ENCODE measurements at regions not wholly inside any gene's neighbourhood (a gene's known extent, or its start where the extent isn't known, plus 50 kb on each side); places are given as distances from the start of the nearest gene placed in this dataset.

DNA sequence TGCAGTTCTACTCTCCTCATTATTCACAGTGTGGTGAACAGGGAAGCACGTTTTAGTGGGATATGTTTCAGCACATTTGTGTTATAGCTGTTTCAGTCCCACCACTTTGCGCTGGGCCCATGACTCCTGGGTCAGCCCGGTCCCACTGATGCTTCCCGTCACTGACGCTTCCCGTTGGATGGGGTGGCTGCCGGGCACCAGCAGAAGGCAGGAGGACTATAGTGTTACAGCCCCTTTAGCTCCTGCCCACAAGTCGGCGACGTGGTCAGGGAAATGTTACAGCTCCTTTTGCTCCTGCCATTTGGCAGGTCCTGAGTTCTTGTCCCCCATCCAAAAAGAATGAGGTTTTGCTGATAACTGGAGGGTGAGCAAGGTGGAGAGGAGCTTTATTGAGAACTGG, 732.2 kb downstream of the NR4A2 start:
- H3K27ac ChIP-seq (ENCODE audit: low read depth, low read length) = no peak overlapping the region
- no peak overlapping the region for H2AFZ ChIP-seq (ENCODE audit: low read length)
- no peak overlapping the region for H3K18ac ChIP-seq (ENCODE audit: extremely low read depth, low read length)
- no peaks in the 10 kb centered on the region for H3K4me1 ChIP-seq (replicated peaks in 1 of 4; ENCODE audit: control insufficient read depth in 3 of 4, insufficient read depth in 4 of 4, low read length in 3 of 4)
- no peaks in the 10 kb centered on the region for H4K20me1 ChIP-seq (replicated peaks in 1 of 2; ENCODE audit: control insufficient read depth in 1 of 2, insufficient read depth in 2 of 2, low read length in 2 of 2)
- H2BK120ac ChIP-seq (replicated peaks; ENCODE audit: low read depth, low read length) = no peak overlapping the region
- CTCF ChIA-PET (ENCODE audit: partially characterized antibody) = interaction anchor here (0.6 to 1.0 kb wide), 2 partner anchors 197 to 232 kb away, joined by 3 read pairs; no protein-coding TSS in a partner anchor
- no peak overlapping the region for H3K14ac ChIP-seq (ENCODE audit: insufficient read length)
- H2AK5ac ChIP-seq (ENCODE audit: low read depth, low read length) = no peak overlapping the region
- H4K91ac ChIP-seq (replicated peaks; ENCODE audit: insufficient read length, low read length) = no peak overlapping the region
- H3K4ac ChIP-seq (replicated peaks; ENCODE audit: insufficient read length, low read depth, low read length) = no peak overlapping the region
- H3K79me2 ChIP-seq (ENCODE audit: control insufficient read depth in 1 of 2, insufficient read depth in 2 of 2, low read length in 2 of 2) = no peaks in the 10 kb centered on the region
- no peaks in the 10 kb centered on the region for H3K27me3 ChIP-seq (replicated peaks in 1 of 4; ENCODE audit: control insufficient read depth in 3 of 4, extremely low read depth in 1 of 4, insufficient read depth in 3 of 4, low read length in 3 of 4)
- H2BK5ac ChIP-seq (ENCODE audit: low read depth, low read length) = no peak overlapping the region
- no peaks in the 10 kb centered on the region for H3K9me3 ChIP-seq (ENCODE audit: insufficient read depth in 2 of 2, low read depth in 1 of 2, low read length in 1 of 2)
- POLR2A ChIA-PET (ENCODE audit: partially characterized antibody) = no interaction called here
- no peak overlapping the region for H3K23ac ChIP-seq (ENCODE audit: insufficient read length)
- no peak overlapping the region for H4K5ac ChIP-seq (ENCODE audit: insufficient read length, low read depth, low read length)
- no peak overlapping the region for H3K9ac ChIP-seq (replicated peaks in 1 of 4; ENCODE audit: extremely low read depth in 1 of 4, low read depth in 3 of 4, low read length in 3 of 4)
- TF ChIP-seq SIN3A (conservative IDR thresholded peaks at IDR 0.05 in 1 of 2, IDR thresholded peaks at IDR 0.05 in 1 of 2; ENCODE audit: low read depth in 1 of 2, low read length in 2 of 2) = no peak
- no peak for TF ChIP-seq KDM4A (IDR thresholded peaks at IDR 0.05; ENCODE audit: low read depth, low read length, severe bottlenecking)
- TF ChIP-seq EP300 (IDR thresholded peaks at IDR 0.05; ENCODE audit: borderline replicate concordance in 1 of 2, low read depth in 2 of 2, low read length in 2 of 2) = no peak
- no peak for TF ChIP-seq NRF1 (IDR thresholded peaks at IDR 0.05; ENCODE audit: low read depth, low read length)
- TF ChIP-seq, protein P1, sequence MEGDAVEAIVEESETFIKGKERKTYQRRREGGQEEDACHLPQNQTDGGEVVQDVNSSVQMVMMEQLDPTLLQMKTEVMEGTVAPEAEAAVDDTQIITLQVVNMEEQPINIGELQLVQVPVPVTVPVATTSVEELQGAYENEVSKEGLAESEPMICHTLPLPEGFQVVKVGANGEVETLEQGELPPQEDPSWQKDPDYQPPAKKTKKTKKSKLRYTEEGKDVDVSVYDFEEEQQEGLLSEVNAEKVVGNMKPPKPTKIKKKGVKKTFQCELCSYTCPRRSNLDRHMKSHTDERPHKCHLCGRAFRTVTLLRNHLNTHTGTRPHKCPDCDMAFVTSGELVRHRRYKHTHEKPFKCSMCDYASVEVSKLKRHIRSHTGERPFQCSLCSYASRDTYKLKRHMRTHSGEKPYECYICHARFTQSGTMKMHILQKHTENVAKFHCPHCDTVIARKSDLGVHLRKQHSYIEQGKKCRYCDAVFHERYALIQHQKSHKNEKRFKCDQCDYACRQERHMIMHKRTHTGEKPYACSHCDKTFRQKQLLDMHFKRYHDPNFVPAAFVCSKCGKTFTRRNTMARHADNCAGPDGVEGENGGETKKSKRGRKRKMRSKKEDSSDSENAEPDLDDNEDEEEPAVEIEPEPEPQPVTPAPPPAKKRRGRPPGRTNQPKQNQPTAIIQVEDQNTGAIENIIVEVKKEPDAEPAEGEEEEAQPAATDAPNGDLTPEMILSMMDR (IDR thresholded peaks at IDR 0.05; ENCODE audit: control extremely low read depth in 1 of 3, insufficient read depth in 1 of 3, low read depth in 1 of 3, low read length in 3 of 3) = no peak
- TF ChIP-seq, protein P2, sequence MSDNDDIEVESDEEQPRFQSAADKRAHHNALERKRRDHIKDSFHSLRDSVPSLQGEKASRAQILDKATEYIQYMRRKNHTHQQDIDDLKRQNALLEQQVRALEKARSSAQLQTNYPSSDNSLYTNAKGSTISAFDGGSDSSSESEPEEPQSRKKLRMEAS (IDR thresholded peaks at IDR 0.05) = no peak
- no peak overlapping the region for H3K4me3 ChIP-seq (ENCODE audit: extremely low read depth in 1 of 4, insufficient read depth in 2 of 4, low read depth in 3 of 4, low read length in 4 of 4)
- no peak overlapping the region for H3K4me2 ChIP-seq (ENCODE audit: insufficient read depth in 1 of 2, low read depth in 2 of 2, low read length in 2 of 2)
- H3K36me3 ChIP-seq (ENCODE audit: control insufficient read depth in 2 of 4, insufficient read depth in 4 of 4, low read length in 3 of 4) = no peaks in the 10 kb centered on the region
- no peak overlapping the region for H2BK20ac ChIP-seq (ENCODE audit: low read length)
- WGBS, 2 experiments (ENCODE audit: extremely low coverage in 1 of 2, insufficient coverage in 1 of 2, insufficient read length in 1 of 2, insufficient replicate concordance in 2 of 2, low coverage in 1 of 2, low lambda C conversion rate in 2 of 2, missing lambda C conversion rate in 1 of 2) = 85% methylated on average over 10 of the region's 10 CpGs; no CpG with 5 or more reads in 1 of the 2 experiments
- H3K79me1 ChIP-seq (ENCODE audit: low read depth, low read length) = no peaks in the 10 kb centered on the region
- H3K56ac ChIP-seq (replicated peaks; ENCODE audit: insufficient read length, low read depth, low read length) = no peak overlapping the region
- FAIRE-seq = no peak
- H2BK12ac ChIP-seq (ENCODE audit: low read depth, low read length) = no peak overlapping the region
- no peaks in the 10 kb centered on the region for H3K23me2 ChIP-seq (ENCODE audit: low read depth, low read length)
- DNase-seq (ENCODE audit: low read depth in 1 of 2, low spot score in 2 of 2) = no peak
- H2BK15ac ChIP-seq (ENCODE audit: low read length) = no peak overlapping the region
- H4K8ac ChIP-seq (ENCODE audit: extremely low read depth, insufficient read depth, low read length) = no peak overlapping the region; the same call in 1 of the 2 replicates

Measured in H1 (cell line).